AG09309 (cell line): ENCODE measurements at regions not wholly inside any gene's neighbourhood (a gene's known extent, or its start where the extent isn't known, plus 50 kb on each side); places are given as distances from the start of the nearest gene placed in this dataset.

ENCODE experiments used
- DNase-seq: peaks from one replicate; pipeline ENCODE4 v3.0.0-alpha.2; 2010; ENCODE audit warnings: low read depth
- H3K4me3 ChIP-seq: 2 replicates; pipeline ENCODE4 v1.5.1; 2011; ENCODE audit warnings: mild to moderate bottlenecking, low read depth, low read length, moderate library complexity; ENCODE audit not compliant: control insufficient read depth
- TF ChIP-seq, protein P1 (sequence below): IDR thresholded peaks from 2 replicates; pipeline ENCODE4 v1.5.1; 2011; ENCODE audit warnings: mild to moderate bottlenecking, low read depth, low read length, inconsistent platforms; ENCODE audit not compliant: insufficient read depth, control insufficient read depth; ENCODE audit errors: missing control alignments

DNA sequence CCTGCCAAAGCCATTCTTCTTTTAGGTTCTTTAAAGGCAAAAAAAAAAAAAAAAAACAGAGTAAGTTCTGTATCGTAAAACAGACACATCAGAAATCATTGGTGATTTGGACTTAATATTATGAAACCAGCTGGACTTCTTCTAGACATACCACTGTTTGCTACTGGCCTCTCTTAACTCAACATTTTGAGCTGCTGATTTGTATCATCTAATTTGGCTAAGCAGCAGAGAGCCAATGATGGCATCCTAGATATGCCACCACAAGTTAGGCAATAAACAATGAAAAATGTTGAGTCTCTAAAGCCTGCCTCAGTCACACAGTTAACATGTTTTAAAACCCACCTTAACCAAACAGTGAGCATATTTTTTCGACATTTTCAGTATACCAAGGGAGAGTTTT is 1034.3 kb upstream of the NXPH2 start:
- no peak for DNase-seq
- TF ChIP-seq, protein P1, sequence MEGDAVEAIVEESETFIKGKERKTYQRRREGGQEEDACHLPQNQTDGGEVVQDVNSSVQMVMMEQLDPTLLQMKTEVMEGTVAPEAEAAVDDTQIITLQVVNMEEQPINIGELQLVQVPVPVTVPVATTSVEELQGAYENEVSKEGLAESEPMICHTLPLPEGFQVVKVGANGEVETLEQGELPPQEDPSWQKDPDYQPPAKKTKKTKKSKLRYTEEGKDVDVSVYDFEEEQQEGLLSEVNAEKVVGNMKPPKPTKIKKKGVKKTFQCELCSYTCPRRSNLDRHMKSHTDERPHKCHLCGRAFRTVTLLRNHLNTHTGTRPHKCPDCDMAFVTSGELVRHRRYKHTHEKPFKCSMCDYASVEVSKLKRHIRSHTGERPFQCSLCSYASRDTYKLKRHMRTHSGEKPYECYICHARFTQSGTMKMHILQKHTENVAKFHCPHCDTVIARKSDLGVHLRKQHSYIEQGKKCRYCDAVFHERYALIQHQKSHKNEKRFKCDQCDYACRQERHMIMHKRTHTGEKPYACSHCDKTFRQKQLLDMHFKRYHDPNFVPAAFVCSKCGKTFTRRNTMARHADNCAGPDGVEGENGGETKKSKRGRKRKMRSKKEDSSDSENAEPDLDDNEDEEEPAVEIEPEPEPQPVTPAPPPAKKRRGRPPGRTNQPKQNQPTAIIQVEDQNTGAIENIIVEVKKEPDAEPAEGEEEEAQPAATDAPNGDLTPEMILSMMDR, result no peak

DNA sequence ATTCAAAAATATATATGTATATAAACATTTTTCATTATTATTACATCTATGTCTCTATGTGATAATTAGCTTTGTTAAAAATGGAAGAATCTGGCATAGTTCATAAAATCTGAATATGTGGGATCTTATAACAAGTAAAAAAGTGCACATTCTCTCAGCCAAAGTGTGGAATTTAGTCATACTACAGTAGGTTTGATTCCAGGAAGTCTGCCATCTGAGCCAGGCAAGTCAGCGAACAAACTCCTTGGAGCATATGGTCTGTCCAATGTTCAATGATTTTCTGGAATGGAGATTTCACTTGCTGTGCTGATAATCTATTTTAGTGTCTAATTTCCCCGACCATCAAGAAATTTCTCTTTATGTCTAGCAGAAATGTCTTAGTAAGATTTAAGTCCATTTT is 1033.2 kb upstream of the NXPH2 start:
- no peak for DNase-seq
- TF ChIP-seq, protein P1, result no peak
- no peak overlapping the region for H3K4me3 ChIP-seq

More for the DNA sequence above, 1034.3 kb upstream of the NXPH2 start:
- no peak overlapping the region for H3K4me3 ChIP-seq

DNA sequence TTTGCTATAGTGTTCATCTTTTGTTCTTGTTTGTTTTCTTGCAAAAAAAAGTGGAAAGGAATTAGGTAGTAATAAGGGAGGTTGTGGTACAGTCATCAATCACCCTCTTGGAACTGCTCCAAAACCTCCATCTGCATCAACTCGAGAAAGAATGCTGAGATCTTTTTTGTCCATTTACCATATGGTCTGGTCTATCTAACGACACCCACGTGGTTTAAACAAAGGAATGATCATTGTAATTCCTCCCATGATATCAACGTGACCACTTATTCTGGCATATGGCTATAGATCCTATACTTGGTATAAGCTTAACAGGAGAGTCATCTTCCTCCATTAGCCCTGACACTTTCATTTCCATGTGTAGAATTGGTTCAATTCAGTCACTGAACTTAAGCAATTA is 1025.3 kb upstream of the NXPH2 start:
- TF ChIP-seq, protein P1, result no peak
- H3K4me3 ChIP-seq, result no peak overlapping the region
- DNase-seq, result no peak

DNA sequence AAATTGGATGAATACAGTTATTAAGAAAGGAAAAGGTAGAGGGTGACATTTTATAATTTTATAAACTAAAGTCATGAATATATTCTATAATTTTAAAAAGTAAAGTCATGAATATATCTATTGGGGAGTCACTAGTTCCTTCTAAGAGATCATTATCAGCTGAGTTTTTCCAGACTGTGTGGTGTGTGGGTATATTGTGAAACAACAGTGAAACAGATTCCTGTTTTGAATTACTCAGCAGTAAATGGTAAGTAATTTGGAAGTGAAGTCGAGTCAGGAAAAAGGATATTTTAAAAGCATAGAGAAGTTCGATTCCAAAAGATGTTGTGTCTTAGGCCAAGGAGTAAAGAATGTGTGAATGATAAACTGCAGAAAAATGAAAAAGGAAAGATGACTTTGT is 1018.2 kb upstream of the NXPH2 start:
- TF ChIP-seq, protein P1, result no peak
- no peak for DNase-seq
- no peak overlapping the region for H3K4me3 ChIP-seq

DNA sequence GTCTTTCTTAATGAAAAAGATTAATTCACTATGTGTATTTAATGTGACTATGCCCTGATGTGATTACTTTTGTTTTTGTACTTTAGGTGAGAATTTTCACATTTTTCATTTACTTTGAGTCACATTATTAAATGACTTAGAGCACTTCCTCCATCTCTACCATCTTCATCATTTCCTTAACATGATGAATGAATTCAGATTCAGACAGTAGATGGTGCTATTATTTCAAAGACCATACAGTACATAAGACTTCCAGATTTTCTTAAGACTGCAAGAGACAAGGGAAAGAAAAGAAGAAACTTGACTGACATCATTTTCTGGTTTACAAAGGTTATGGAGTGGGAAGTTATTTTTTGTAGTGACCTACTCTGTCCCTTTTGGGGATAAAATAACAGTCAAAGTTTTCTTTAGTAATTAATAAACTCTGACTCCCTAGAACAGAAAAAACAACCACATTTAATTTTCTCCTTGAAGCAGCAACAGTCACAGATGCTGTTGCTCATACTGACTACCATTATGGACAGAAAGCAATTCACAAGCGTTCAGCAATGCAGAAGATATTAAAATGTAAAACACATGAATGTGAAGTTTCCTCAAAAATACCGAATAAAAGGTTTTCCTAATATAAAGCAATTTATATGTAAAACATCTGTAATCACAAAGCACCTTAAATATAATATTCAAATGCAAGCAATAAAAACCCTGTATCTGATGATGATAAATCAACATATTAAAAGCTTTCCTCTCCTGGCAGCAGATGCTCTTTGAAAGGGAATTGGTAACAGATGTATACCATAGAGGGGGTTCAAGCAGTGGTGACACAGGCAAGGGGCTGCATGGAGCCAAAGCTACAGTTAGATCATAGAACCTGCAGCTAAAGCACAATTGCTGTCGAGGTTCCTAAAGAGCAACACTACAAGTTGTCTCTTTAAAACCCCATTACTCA is 1010.9 kb upstream of the NXPH2 start:
- no peak for DNase-seq
- no peak overlapping the region for H3K4me3 ChIP-seq
- TF ChIP-seq, protein P1, result no peak

DNA sequence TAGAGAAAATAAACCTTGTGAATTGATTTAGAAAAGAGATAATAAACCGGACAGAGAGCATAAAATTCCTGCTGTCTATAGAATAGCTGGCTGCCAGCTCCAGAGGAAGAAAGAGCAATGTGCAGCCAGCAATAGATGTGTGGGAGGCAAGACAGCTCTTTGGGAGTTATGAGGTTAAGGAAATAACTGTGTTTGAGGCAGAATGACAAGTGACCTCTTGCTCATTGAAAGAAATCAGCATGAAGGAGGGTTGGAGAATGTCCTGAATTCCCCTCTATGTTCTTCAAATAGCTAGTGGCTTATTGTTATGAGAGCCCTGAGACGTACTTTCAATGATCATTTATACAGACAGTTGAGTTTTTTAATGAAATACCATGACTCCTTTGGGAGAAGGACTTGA is 1009.9 kb upstream of the NXPH2 start:
- no peak overlapping the region for H3K4me3 ChIP-seq
- DNase-seq, result no peak
- TF ChIP-seq, protein P1, result no peak

DNA sequence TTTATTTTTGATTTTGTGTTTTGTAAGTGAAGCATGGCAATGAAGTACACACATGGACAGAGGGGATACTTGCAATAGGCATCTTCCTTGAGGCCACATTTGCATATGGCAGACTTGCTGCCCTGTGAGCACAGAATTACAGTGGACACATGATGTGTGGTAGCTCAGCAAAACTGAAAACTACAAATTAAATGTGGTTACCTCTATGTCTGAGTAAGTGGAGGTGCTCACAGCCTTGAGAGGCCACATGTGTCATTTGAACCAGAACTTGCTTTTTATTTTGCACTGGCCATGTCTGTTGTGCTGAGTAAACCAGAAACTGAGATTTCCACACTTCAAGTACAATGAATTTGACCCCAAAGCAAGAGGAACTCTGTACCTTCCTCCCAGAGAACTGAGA is 998.5 kb upstream of the NXPH2 start:
- no peak for DNase-seq
- TF ChIP-seq, protein P1, result no peak
- H3K4me3 ChIP-seq, result no peak overlapping the region
